MM.1S (cell line): ENCODE measurements at regions not wholly inside any gene's neighbourhood (a gene's known extent, or its start where the extent isn't known, plus 50 kb on each side); places are given as distances from the start of the nearest gene placed in this dataset.

Experiments
- EZH2 ChIP-seq: fragments of 300-600 bp; sonication (generic); optimal IDR thresholded peaks from 2 replicates; pipeline ENCODE3; 2017; ENCODE audit warnings: low read depth, mild to moderate bottlenecking, antibody characterized with exemption, low read length, mixed read lengths
- TF ChIP-seq, protein P1 (sequence below): fragments of 300-600 bp; sonication (generic); IDR thresholded peaks from 2 replicates; pipeline ENCODE4 v1.5.1; 2016; ENCODE audit warnings: antibody characterized with exemption, low read length, mixed read lengths

DNA sequence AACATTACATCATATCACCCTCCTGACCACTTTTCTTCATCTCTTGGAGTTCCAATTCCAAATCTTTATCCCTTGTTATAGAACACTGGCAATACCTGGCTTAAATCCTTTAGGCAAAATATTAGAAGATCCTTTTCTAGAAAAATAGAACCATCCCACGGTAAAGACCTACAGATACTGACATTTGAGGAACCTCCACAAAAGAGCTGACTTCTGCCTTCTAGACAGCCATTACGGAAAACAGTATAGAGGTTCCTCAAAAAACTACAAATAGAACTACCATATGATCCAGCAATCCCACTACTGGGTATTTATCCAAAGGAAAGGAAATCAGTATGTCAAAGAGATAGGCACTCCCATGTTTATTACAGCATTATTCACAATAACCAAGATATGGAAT lies 241.7 kb upstream of the AMIGO2 start:
- TF ChIP-seq, protein P1, sequence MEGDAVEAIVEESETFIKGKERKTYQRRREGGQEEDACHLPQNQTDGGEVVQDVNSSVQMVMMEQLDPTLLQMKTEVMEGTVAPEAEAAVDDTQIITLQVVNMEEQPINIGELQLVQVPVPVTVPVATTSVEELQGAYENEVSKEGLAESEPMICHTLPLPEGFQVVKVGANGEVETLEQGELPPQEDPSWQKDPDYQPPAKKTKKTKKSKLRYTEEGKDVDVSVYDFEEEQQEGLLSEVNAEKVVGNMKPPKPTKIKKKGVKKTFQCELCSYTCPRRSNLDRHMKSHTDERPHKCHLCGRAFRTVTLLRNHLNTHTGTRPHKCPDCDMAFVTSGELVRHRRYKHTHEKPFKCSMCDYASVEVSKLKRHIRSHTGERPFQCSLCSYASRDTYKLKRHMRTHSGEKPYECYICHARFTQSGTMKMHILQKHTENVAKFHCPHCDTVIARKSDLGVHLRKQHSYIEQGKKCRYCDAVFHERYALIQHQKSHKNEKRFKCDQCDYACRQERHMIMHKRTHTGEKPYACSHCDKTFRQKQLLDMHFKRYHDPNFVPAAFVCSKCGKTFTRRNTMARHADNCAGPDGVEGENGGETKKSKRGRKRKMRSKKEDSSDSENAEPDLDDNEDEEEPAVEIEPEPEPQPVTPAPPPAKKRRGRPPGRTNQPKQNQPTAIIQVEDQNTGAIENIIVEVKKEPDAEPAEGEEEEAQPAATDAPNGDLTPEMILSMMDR, result no peak
- no peak for TF ChIP-seq EZH2
